Right forelimb (tissue), 1 donor: ENCODE measurements at regions not wholly inside any gene's neighbourhood (a gene's known extent, or its start where the extent isn't known, plus 50 kb on each side); places are given as distances from the start of the nearest gene placed in this dataset.

Experiments used
- DNase-seq: peaks from one replicate; pipeline ENCODE4 v3.0.0-alpha.2; 2018

DNA sequence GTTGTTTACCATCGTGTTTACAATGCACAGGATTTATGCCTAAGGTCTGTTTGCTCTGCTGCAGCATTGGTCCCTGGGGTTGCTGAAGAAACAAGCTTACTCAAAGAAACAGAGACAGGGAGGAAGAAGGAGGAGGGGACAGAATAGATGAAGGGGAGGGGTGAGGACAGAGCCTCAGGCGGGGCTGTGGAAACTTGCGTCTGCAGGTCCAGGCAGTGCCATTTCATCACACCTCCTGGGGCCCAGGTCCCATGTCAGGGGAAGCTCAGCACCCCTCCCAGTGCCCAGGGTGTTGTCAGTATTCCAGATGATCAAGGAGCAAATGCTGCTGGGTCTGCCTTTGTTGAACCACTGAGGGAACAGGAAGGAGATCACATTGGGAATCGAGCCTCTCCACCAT, 1406.8 kb downstream of the TBC1D22A start:
- DNase-seq = no peak

DNA sequence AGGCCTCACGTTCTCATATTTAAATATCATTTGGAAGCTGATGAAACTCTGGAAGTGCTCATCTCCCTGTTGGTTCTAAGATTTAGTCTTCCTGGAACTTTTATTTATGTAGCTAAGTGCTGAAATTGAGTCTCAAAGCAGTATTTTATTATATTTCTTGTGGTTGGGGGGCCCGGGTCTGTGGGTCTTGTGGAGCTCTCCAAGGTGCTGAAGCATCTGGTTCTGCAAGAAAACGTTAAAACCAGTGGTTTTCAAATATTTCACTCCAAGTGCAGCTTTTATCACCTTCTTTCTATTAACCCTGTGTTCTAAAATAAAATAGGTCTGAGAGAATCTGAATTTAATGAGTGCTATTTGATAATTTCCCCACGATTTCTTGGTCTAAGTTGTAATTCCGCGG, 1404.8 kb downstream of the TBC1D22A start:
- DNase-seq = no peak

DNA sequence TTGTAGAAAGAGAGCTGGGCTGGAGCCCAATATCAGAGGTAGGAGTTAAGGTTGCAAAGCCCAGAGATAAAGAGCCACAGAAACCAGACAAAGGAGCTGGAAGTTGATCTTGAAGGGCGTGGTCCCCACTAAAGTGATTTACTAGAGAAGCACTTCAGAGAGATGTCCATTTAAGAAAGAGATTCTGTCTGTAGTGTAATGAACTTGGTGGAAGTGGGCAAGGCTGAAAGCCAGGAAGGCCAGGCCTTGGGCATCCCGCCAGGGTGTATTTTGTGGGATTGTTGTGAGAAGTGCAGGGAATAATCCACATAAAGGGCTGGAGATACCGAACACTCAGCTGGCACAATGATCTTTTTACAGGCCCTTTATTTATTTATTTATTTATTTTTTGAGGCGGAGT, 1398.8 kb downstream of the TBC1D22A start:
- no peak for DNase-seq

DNA sequence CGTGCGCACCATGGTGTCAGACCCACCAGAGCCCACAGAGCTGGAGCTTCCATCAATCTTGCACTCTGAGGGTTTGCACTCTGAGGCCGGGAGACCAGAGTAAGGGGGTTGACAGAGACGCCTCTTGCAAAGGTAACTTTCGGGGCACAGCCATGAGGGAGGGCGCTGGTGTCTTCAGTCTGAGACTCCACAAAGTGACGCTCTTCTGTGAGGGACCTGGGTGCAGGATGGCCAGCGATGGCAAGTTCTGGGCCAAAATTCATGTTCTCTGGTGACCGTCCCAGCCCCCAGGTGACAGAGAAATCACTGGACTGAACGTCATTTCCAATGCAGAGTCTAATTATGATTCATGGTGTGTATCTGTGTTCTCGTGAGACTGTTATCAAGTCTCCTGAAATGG, 1395.2 kb downstream of the TBC1D22A start:
- DNase-seq = no peak

DNA sequence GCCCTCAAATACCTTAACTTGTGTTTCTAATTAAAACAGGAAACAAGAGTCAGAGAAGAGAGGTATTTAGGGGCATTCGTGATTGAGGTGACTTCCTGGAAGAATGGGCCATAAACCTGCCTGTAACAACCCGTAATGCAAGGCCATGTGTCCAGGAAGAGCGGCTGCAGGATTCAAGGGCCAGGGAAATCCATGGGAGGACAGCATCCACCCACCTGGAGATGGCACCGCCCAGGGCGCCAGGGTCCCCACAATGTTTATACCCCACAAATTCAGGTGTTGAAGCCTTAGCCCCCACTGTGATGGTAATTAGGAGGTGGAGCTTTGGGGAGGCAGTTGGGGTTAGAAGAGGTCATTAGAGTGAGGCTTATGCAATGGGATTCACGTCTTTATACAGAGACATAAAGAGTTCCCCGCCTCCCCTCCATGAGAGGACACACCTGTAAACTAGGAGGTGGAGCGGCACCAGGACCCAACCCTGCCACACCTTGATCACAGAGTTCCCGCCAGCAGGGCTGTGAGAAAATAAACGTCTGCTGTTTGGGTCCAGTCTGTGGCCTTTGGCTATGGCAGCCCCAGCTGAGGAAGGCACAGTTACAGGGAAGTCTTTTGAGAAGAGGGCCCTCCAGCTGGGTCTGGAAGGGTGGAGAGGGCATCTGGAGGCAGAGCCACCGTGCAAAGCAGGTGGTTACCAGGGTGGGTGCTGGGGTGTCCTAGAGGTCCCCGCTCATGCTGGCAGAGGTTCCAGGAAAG, 1394.3 kb downstream of the TBC1D22A start:
- no peak for DNase-seq

DNA sequence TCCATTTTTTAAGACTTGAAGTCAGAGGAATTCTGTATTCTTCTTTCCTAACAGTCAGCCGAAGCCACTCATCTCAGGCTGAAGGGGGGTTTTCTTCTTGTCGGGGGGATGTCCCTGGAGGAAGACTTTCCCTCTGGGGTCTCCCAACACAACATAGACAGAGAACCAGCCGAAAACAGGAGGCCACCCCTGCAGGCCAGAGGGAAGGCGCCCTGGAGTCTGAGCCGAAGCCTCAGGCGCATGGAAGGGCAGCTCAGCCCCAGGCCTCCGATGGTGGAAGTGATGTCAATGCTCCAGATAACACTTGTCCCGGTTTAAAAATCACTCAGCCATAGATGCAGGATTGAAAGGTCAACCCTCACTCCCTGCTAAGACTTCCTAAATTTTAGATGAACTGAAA, 1393.0 kb downstream of the TBC1D22A start:
- DNase-seq = no peak

DNA sequence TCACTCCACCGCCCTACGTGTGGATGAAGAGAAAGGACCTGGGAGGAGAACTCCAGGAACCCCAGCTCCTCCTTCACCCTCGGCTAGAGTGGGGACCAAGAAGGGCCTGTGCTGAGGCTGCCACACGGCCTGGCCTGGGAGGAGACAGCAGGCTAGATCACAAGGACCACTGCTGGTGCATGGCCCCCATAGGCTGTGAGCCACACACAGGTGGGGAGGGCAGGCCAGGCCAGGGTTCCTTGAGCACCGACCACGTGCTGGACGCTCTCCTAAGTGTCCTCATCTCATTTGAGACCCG, 1392.4 kb downstream of the TBC1D22A start:
- no peak for DNase-seq

DNA sequence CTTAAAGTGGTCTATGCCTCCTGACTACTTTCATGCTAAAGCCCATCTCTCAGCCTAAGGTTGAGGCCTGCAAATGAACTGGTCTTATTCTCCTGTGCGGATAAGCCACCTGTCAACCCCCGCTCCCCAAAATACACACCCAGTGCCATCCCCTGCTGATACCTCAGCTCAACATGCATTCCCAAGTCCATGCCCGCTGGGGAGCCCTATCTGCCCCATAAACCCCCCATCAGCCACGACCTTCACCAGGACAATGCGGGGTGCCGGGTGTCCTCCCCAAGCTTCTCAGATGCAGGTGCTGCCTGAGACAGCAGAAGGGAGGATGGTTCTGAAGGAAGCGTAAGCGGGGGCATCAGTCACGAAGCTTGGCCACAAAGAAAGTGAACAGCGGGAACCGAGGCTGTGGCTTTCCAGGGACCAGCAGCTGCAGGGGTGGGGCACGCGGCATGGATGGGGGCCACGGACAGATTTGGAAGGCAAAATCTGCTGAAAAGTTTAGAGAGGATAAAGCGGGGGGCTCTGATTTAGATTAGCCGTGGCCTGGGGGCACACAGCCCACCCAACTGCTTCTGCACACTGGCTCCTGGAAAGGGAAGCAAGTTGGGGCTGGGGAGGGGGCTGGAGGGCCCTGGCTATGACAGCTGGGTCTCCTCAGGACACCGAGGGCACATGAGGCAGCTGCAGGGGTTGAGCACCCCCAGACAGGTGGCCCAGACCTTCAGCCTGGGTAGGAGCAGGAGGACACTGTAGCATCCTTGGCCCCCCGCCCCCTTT, 1391.9 kb downstream of the TBC1D22A start:
- no peak for DNase-seq

DNA sequence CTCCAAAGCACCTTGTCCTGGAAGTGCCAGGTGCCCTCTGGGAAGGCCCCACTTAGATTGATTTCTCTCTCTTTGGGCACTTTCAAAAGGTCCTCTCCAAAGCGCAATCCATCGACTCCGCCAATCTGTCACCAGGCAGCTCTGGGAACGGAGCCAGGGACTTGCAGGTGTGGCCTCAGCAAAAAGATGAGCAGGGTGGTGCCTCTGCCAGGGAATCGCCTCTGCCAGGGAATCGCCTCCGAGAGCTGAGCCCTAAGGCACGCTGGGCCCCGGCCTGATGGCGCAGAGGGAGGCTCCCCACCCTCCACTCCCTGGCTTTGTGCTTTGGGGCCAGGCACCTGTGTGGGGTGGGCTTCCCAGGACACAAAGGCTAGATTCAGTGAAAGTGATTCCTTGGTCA, 1391.3 kb downstream of the TBC1D22A start:
- no peak for DNase-seq

DNA sequence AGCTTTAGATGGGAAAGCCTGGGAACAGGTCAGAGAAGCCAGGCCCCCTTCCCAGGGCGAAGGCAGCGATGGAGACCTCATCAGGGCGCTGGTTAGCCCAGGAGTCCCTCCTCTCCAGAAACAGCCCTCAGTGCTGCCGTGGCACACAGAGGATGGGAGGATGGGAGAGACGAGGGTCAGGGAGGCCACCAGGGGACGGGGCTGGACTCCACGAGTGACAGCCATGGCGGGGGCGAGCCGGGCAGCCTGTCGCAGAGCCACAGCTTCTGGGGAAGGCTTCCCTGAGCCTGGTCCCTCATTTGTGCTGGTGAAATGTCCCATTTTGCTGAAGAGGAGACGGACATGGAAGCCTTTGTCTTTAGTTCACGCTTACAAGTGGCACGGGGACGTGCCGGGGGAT, 1390.5 kb downstream of the TBC1D22A start:
- no peak for DNase-seq

DNA sequence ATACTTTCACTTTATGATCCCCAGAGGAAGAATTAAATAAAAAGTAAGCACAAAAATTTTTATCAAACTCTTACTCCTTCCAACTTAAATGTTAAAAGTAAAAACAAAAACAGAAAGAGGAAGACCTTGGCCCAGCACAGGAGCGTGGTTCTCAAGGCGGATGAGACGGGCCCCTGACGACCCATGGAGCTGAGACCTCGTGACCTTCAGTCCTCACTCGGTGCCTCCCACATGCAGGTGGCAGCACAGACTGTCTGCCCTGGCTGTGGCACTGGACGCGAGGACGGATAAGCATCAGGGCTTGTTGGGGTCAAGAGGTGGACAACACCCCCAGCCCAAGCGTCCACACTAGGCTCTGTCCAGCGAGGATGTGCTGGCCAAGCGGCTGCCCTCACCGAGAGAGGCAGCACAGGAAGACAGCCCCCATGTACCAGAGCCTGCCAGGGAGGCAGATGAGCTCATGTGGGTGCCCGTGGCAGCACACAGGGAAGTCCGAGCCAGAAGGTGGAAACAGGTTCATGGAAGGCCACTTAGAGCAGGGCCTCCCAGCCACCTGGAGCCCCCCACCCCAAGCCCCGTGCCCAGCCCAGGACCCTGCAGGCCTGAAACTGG, 1389.8 kb downstream of the TBC1D22A start:
- DNase-seq = no peak

DNA sequence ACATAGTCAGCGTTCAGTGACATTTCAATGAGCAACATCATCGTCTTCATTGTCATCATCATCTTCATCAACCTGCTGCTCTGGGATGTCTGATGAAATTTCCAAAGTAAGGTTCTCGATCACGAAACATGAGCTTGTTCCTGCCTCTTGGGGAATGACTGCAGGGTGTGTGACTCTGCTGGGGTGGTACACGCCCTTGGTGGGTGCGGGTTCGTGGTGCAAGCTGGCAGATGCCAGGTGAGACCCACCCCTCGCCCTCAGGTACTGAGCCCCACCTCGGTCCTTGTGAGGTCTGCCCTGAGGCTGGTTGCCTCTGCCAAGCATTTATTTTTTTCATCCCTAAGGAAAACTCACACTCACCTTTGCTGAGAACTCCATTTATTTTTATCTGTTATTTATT, 1389.2 kb downstream of the TBC1D22A start:
- DNase-seq = no peak

DNA sequence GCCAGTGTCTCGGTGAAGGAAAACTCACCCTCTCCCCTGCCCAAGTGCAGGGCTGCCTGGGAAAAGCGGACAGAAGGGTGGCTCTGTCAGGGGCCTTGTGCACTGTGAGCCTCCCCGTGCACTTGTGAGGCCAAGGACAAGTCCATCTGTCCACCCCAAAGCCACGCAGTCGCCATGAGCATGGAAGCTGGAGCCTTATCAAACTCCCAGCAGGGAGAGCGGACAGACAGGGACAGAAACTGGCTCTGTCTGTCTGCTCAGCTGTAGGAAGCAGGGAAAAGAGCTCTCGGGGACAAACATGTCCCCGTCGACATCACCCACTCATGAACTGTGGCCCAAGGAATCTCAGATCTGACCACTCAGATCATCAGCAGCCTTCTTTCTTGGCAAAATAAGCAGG, 1385.4 kb downstream of the TBC1D22A start:
- DNase-seq = no peak

DNA sequence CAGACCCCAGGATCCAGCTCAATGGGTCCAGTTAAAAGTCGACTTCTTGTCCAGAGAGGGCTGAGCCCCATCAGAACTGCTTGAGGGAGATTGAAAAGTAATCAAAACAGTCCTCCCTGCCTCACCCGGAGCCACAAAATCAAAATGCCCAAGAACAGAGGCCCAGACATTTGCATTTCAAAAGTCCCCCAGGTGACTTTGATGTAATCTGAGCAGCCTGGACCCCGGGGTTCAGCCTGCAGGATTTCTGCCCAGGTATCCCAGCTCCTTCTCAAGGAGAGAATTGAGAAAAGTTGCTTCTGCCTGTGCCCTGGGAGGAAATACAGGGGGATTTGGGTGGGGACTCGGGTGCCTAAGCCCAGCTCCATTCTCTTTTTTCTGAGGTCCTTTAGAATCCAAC, 1385.0 kb downstream of the TBC1D22A start:
- no peak for DNase-seq

DNA sequence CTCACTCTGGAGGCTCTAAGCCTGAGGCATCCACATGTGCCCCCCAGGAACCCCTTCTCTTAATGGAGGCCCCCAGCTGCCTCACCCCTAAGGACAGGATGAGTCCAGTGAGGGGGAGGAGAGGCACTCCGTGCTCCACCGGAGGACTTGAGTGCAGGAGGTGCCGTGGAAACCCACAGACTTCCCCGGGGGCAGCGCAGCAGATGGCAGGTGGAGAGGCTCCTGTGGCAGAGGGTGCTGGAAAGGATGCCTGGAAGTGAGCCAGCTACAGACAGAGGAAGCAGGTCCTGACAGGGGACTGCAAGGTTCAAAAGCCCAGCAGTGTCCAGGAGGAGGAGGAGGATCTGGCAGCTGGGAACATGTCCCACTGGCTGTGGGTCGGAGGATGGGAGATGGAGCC, 1384.0 kb downstream of the TBC1D22A start:
- no peak for DNase-seq

DNA sequence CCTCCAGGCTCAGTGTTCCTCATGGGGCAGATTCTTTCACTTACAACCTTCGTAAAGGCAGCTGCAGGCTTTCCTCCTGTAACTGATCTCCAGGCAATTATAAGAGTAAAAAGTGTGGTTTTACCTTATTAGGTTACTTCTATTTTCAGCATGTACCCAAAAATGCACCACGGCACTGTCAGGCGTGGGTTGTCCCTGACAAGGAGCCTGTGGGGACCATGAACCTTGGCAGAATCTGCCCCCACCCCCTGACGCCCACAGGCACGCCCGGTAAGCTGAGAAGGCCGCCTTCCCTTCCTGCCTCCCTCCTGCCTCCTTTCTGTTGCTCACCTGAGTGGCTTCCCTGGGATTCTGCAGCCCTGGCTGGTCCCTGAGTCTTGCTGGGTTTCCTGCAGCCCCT, 1383.3 kb downstream of the TBC1D22A start:
- no peak for DNase-seq

DNA sequence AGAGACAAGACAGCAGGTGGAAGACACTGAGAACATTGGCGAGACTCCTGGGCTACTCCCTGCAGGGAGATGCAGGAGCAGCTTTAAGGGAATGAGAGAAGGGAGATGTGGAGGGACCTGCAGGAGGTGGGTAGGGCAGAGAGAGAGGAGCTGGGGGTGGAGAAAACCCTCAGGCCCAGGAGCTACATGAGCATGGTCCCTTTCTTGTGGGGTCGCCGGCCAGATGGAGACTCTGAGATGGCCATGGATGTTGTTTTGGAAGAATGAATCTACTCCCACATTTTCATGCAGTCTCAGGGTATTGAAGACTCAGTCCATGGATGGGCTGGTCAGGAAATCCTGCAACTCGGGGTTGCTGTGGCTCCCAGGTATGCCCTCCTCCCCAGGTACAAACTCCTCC, 1381.9 kb downstream of the TBC1D22A start:
- DNase-seq = no peak

DNA sequence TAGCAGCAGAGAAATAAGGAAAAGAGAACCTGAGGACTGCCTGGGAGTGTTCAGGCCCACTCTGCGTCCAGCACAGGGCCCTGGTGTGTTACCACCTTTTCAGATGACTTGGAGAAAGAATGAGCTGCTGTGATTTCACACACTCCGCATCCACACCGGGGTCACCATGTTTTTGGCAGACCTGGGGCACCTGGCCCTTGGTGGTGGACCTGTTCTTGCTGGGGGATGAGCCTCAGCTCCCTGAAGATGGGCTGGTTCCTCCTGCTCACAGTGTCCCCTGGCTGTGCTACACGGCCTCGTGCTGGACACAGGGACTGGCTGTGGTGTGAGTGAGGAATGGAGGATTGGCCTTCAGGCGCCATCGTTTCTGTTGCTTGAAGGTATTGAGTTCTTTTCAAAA, 1381.4 kb downstream of the TBC1D22A start:
- DNase-seq = no peak

DNA sequence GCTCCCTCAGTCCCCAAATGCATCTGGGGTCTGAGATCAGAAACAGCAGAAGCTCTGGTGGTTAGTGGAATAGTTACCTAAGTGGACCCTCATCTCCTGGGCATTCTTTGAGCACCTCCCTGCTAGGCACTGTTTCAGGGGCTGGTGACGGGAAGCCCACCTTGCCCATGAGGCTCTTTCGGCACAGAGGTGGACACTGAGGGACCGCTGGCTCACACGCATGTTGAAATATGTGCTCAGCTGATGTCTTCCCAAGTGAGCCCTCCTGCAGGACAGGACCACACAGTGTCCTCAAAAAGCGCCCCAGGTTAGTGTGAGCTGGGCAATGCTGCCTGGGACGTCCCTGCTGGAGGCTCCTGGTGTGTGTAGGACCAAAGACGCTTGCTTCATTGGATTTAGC, 1379.9 kb downstream of the TBC1D22A start:
- no peak for DNase-seq

DNA sequence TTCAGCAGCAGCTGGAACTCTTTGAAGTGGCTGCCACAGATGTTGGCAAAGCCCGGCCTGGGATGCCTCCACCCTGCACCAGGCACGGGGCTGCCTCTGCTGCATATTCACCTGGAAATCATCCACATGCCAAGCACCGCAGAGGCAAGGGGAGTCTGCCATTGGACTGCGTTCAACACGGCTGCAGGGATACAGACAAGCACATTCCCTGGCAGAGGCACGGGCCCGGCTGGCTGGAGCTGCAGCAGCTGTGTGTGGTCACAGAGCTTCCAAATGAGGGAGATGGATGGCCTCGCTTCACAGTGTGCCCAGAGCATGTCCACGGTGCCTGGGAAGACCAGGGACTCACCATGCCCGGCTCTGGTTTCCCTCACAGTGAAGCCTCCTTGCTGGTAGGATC, 1378.9 kb downstream of the TBC1D22A start:
- DNase-seq = peak; percentile 63

DNA sequence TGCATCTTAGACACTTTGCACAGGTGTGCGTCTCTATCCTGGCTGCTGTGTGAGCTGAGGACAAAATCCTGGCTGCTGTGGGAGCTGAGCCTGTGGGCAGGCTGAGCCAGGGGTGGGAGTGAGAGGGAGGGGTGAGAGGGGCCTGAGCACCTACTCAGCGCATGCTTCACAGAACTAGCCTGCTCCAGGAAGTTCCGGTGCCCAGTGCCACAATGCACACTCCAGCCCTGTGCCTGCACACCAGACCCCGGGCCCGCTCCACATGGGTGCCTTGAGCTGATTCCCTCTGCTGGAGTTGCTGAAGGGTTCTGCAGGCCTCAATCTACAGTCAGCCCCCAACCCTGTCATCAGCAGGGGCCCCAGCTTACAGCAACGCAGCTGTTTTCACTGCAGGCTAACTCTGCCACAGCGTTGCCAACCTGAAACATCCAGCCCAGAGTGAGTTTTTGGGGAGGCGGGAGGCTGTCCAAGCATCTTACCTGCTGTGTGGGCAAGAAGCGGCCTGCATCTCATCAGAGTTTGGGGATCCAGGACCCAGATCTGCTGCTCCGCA, 1377.9 kb downstream of the TBC1D22A start:
- DNase-seq = no peak

DNA sequence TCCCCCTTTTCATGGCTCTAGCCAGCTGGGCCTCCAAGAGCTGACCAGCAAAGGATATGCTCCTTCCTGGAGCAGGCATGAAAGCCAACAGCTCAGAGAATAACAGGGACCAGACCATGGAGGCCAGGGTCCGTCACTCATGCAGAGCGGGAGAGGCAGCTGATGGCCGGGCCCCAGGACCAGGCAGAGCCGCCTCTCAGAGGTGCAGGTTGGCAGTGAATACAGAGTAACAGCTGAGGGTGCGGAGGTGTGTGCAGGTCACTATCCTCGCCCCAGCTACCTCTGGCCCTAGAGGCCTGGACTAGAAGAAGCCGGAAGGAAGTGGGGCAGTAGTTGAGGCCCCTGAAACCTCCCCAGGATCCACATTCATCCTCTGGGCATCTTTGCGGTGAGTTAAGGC, 1377.3 kb downstream of the TBC1D22A start:
- DNase-seq = no peak

DNA sequence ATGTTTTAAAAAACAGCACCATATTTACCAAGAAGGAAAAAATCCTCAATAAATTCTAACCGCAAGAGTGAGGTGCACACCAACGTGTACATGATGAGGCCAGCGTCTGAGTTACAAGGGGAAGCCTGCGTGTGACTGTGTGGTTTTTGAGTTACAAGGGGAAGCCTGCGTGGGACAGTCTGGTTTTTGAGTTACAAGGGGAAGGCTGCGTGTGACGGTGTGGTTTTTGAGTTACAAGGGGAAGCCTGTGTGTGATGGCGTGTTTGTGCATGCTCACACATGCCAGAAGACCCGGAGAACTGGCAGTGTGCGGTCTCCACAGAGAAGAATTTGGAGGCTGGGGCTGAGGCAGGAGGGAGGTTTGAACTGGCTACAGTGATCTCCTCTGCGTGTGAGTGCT, 1376.4 kb downstream of the TBC1D22A start:
- no peak for DNase-seq

DNA sequence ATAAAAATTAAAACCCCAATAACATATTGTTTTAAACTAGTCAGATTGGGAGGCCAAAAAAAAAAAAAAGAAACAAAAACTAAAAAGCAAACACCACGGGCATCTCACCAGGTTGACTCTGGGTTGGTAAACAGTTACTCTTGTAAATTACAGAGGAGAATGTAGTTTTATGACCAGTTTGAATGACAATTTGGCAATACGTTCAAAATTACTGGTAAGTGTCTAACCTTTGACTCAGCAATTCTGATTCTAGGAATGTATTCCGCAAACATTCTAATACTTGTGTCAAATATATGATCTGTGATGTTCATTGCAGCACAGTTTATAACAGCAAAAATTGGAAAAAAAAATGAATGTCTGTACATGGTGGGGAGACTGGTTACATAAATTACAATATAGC, 1376.0 kb downstream of the TBC1D22A start:
- no peak for DNase-seq
